Gastroesophageal sphincter (tissue), 3 donors: ENCODE measurements at regions not wholly inside any gene's neighbourhood (a gene's known extent, or its start where the extent isn't known, plus 50 kb on each side); places are given as distances from the start of the nearest gene placed in this dataset.

Source experiments
- CTCF ChIP-seq, 4 experiments: fragments of 200-600 bp in 2 of 4; fragments of 450-650 bp in 2 of 4; sonication (generic) in 1 of 4; IDR thresholded peaks; one replicate each; pipeline ENCODE4 v1.5.1; 2017 to 2019; ENCODE audit warnings: antibody characterized with exemption in 4 of 4, mild to moderate bottlenecking in 2 of 4, moderate library complexity in 2 of 4
- EP300 ChIP-seq: sonication (generic); formaldehyde crosslinking; IDR thresholded peaks from one replicate; pipeline ENCODE4 v1.6.1; 2017; ENCODE audit warnings: antibody characterized with exemption, mild to moderate bottlenecking
- POLR2A ChIP-seq, 2 donors: fragments of 450-650 bp; IDR thresholded peaks; one replicate each; pipeline ENCODE4 v1.6.1; 2017; ENCODE audit warnings: antibody characterized with exemption in 2 of 2, mild to moderate bottlenecking in 2 of 2, moderate library complexity in 1 of 2
- POLR2AphosphoS5 ChIP-seq: sonication (generic); formaldehyde crosslinking; IDR thresholded peaks from one replicate; pipeline ENCODE4 v1.6.1; 2017; ENCODE audit warnings: antibody characterized with exemption

GRCh38 chrX:3522101-3522650, 175.7 kb upstream of the MXRA5 start:
- TF ChIP-seq CTCF (IDR thresholded peaks at IDR 0.05), result no peak
- TF ChIP-seq POLR2AphosphoS5, result no peak
- no peak for TF ChIP-seq POLR2A (IDR thresholded peaks at IDR 0.05)
- TF ChIP-seq EP300, result no peak
